Right renal pelvis (tissue), 4 donors: ENCODE measurements at regions not wholly inside any gene's neighbourhood (a gene's known extent, or its start where the extent isn't known, plus 50 kb on each side); places are given as distances from the start of the nearest gene placed in this dataset.
"Not testable (repeated sequence)": the region's sequence is repeated elsewhere in the genome, so short reads cannot be mapped to it uniquely, and the experiment has no call there.

Experiments
- DNase-seq, 4 donors: peaks; one replicate each; pipeline ENCODE4 v3.0.0-alpha.2; 2013; ENCODE audit warnings: low read depth in 4 of 4, low spot score in 3 of 4, missing footprints in 1 of 4

DNA sequence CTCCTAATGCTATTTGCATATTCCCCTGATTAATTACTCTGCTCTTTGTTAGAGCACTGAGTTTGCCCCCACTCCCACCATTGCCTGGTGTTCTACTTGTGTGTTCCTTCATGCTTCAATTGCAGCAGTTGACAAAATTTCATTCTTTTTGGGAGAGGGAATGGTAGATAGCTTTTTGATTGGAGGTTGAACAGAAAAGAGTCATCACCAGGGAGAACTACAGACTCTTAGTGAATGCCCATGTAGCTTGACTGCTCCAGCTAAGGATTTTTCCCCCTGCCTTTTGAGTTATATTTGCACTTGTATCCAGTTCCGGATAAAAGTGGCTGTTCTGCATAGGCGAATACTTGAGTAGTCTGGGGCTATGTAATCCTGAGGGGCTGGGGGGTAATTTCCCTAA lies 183.9 kb downstream of the ETNK1 start:
- no peak for DNase-seq

DNA sequence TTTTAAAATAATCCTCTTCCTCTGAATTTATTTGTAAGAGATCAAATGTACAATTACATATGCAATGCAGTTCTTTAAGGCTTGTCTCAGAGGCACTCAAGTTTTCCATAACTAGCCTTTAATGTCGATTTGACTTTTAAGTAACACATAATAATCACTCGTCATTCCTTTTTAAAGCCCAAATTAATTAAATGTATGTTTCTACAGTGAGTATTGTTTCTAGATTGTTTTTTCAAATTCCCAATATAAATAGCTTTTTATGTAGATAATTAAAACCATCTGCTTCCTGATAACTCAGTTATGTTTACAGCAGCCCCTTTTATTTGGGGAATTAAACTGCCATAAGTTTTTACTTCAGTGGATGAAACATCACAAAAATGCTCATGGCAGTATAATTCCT lies 185.1 kb downstream of the ETNK1 start:
- DNase-seq = peak in 1 of 4 donors; percentile 12

DNA sequence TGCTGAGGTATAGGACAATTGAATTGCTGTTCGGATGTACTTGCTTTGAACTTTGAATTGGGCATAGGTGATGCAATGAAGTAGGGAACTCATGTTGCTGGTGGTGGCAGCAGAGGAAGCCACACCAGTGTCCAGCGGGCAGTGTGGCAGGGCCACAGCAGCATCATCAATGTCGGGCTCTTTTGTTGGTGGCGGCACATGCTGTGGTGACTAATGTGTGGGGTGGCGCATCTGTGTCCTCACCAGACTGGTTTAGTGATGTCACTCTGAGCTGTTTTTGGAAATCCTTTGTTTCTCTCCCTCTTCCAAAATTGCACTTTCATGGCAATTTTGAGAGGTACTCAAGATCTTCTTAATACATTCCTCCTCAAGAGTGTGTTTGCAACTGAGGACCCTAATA lies 187.6 kb downstream of the ETNK1 start:
- DNase-seq = no peak

DNA sequence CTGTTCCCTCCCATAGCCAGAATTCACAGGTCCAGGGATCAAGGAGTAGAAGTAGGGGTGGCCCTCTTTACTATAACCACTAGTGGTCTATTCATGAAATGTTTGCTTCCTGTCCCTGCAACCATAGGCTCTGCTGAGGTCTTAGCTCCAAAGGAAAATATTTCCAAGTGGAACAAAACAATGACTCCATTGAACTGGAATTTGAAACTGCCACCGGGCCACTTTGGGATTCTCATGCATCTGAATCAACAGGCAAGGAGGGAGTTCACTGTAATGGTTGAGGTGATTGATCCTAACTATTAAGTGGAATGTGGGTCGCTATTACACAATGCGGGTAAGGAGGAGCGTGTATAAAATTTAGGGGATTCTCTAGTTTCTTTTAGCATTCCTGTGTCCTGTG lies 197.0 kb downstream of the ETNK1 start:
- DNase-seq = no peak

DNA sequence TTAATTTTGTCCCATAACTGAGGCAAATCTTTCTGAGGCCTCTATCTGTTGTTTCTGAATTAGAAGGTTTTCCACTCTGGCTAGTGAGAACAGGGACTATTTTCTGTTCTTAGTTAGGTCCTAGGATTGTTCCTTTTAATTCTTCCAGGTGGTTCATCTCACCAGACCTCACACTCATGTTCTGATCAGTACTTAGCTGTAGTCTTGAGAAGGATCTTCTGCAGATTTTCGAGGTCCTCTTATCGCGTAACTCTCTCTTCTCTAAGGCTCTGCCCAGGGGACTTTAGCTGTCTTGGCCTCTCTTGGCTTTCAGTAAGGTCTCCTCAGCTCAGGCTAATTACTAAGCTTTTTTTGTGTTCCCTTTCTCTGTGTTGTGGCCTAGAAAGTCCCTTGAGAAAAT lies 201.1 kb downstream of the ETNK1 start:
- no peak for DNase-seq

DNA sequence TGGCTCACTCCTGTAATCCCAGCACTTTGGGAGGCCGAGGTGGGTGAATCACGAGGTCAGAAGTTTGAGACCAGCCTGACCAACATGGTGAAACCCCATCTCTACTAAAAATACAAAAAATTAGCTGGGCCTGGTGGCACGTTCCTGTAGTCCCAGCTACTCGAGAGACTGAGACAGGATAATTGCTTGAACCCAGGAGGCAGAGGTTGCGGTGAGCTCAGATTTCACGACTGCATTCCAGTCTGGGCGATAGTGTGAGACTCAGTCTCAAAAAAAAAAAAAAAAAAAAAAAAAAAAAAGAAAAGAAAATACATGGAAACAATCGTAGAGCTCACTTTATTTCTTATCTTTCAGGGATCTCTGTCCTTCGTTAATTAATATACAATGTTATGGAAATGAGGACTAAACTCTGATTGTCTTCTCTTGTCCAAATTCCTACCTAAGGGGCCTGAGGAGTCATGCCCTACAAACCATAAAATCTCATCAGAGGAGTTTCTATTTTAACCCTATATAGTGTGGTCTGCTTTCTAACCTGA lies 201.5 kb downstream of the ETNK1 start:
- not testable (repeated sequence) for DNase-seq

DNA sequence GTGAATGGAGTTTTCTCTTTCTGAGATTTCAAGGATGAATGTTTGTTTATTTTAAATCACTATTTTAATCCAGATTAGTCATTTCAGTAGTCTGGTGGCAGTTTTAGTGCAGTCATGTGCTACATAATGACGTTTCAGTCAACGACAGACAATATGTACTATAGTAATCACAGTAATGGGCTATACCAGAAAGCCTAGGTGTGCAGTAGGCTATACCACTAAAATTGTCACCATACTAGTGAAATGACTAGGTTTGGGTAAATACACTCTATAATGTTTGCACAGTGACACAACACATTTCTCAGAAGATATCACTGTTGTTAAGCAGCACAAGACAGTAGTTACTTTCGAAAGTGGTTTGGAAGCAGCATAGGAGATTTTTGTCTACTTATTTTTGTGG lies 203.1 kb downstream of the ETNK1 start:
- no peak for DNase-seq

DNA sequence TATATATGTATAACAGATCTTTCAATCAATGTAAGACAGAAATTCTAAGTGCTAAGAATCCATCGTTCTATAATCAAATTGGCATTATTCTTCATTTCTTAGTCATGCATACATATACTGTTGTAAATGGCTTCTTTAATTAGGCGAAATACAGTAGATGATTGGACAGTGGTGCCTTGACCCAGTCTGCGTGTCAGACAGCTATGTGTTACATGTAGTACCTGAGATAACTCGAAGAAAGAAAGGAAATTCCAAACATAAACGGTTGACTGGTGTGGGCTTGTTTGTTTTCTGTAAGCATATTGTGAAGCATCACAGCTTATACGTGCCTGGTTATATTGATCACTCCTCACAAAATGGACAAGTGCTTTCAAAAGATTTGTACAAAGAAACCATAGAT lies 210.5 kb downstream of the ETNK1 start:
- no peak for DNase-seq

DNA sequence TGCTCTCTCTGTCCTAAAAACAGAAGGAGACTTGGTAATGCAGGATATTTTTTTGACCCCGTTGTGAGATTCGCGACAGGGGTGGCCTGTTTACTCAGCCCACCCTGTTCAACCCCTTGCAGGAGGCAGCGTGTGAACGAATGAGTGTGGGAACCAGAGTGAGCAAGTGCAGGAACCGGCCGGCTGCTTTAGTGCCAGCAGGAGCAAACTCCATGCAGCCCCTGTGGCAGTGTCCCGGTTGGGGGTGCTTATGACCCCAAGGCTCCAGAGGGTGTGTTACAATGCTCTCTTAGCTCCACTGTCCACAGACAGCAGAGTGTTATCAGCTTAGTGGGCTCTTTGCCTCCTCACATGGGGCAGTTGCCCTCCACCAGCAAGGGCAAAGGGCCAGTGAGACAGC lies 225.2 kb downstream of the ETNK1 start:
- DNase-seq = no peak

DNA sequence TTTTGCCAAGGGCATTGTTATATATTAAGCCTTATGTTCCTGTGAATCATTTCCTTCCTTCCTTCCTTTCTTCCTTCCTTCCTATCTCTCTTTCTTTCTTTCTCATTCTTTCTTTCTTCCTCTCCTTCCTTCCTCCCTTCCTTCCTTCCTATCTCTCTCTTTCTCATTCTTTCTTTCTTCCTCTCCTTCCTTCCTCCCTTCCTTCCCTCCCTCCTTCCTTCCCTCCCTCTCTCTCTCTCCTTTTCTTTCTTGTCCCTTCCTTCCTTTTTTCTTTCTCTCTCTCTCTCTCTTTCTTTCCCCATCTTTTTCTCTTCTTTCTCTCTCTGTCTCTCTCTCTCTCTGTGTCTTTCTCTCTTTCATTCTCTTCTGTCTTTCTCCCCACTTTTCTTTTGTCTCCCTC lies 226.6 kb downstream of the ETNK1 start:
- no peak for DNase-seq

DNA sequence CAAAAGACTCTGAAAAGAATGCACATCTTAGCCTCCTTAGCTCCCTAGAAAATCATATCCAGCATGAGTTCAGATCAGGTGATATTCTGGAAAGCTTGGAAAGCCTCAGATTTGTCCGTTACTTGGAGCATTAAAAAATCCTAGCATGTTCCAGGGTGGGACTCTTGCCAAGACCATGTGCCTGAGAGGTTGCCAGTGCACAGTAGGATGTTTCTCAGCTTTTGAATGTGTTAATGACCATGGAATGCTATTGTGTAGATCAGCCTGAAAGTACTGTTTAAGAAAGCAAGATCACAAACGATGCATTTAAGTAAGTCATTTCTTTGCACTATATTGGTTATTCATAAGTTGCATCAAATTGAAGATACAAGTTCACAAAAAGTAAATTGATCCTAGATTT lies 230.5 kb downstream of the ETNK1 start:
- DNase-seq = no peak

DNA sequence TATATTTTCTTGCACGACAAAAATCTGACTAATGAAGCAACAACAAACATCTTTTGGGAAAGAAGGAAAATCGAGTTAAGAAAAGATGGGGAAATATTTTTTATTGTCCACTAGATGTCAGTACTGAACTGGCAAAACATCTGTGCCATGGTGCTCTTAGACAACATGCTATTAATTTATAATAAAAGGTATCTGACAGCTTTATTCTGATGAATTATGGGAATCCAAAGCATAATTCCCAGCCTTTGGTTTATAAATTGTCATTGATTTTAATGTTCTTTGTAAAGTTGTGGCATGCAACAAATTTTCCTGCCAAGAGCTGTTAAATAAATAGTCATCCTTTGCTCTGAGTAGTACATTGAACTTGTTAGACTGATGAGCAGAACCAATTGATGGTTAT lies 231.2 kb downstream of the ETNK1 start:
- peak in 3 of 4 donors; percentile 4 to 20 (median 8) for DNase-seq

DNA sequence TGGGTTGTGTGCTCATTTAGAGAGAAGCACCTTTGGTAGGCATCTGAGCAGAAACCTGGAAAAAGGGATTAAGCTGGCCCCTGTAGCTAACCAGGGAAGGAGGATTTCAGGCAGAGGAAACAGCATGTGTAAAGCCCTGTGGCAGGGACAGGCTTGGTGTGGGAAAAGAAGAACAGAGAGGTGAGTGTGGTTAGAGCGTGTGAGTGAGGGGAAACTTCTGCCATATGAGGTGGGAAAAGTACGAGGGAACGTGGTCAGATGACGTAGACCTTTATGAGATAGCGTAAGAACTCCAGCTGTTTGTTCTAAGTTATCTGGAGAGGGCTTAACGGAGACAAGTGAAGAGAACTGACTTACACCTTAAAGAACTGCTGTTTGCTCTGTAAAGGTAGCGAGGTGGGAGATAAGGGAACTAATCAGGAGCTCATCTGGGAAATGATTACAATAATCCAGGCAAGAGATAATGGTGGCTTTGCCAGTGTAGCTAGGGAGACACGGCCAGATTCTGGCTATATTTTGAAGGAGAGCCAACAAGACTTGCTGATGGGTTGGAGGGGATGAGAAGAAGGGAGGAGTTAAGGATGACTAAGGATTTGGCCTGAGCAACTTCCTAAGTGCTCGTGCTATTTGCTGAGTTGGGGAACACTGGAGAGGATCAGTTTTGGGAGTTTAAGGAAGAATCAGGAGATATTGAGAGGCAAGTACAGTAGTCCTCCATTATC lies 234.0 kb downstream of the ETNK1 start:
- no peak for DNase-seq

DNA sequence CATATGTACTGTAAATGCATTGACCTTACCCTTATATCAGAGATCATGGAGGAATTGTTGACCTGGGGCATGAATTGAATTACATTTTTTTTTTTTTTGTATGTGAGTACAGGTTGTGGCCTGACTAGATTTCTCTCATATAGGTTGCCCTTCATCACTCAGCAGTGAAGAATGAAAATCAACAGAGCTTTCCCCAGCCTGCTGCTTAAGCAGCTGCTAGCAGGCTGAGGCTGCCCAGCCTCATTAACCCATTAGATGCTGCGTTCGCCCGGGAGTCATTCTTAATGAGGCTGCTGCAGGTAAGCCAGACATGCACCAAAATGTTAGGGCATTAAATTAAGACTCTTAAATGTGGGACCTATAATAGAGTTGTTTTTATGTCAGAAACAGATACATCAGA lies 236.0 kb downstream of the ETNK1 start:
- DNase-seq = no peak

DNA sequence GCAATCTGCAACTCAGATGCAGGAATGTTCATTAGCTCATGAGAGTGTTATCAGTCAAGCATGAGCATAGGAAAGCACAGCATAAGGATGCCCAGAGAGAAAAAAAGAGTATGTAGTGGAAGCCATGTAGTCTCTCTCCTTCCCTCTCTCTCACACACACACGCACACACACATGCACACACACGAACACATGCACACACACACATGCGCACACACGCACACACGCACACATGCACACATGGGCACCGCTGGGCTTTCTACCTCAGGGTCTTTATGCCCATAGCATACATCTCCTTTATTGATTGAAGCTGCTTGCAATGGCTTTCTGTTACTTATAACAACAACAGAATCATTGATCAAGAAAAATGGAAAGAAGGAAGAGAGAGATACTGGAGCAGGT lies 240.9 kb downstream of the ETNK1 start:
- no peak for DNase-seq

DNA sequence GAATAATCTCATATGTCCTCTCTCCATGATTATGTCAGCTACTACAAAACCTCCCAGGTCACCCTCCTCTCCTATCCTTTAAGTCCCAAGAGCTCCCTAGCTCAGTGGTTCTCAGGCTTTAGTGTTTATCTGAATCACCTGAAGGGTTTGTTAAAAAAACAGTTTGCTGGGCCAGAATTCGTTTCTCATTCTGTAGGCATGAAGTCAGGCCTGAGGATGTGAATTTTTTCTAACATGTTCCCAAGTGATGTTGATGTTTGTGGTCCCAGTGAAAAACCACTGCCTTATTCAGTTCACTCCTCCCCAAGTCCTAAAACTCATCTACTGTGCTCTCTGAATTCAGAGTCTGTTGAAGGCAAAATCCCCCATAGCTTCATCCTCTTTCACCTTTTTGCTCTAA lies 241.4 kb downstream of the ETNK1 start:
- DNase-seq = no peak

DNA sequence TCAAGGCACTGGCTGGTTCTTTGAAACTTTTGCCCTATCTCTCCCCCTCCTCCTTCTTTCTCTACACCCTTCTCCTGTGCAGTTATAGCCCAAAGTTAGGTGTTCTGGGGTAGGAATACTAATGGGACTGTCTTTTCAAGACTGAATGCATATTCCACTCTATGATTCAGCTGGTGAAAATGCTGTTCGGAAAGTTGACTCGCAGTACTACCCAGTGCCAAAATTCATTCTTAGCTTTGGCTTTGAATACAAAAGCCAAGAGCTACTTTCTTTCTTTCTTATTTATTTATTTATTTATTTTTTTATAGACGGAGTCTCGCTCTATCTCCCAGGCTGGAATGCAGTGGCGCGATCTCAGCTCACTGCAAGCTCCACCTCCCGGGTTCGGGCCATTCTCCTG lies 249.2 kb downstream of the ETNK1 start:
- no peak for DNase-seq

DNA sequence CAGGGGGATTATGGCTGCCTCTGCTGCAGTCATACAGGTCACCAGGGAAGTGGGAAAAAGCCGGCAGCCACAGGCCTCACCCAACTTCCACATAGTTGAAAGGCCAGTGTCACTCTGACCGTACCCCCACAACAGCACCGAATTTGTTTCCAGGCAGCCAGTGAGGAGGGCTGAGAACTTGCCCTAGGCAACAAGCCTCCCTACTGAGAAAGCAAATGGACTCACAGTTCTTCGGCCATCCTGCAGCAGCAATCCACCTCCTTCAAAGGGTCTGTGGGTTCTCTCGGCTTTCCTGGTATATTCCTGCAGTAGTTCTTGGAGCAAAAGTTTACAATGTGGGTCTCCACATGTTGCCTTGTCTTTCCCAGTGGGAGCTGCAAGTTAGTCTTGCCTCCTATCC lies 251.3 kb downstream of the ETNK1 start:
- no peak for DNase-seq

DNA sequence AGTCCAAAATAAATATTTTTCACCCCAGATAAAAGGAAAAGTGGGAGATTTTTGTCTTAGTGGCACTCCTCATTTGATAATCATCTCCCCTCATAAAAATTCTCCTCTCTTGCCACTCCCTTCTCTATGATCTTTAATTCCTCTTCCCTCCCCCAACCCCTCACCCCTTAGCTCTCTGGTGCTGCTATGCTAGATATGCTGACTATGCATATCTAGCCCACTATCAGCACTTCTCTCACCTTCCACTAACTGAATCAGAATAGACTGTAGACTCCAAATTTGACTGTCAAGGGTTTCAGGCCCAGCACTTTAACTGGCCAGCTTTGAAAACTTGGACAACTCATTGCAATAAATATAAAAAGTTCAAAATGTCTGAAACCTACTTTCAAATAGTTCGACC lies 254.2 kb downstream of the ETNK1 start:
- no peak for DNase-seq

DNA sequence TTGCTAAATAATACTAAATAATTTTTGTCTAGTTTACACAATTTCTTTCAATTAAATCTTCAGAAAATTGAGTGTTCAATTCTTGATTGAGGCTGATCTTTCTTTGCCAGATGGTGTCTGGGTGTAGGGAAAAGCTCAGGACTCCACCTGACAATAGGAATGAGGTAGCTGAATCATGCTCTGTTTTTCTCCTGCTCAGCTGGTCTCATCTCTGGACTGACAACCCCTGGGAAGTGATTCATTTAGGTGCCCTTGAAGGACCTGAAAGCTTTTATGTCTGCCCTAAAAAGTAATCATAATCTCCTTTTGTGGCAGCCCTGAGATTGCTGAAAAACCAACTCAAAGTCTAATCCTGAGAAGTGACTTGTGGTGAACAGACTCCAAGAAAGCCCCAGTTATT lies 255.4 kb downstream of the ETNK1 start:
- no peak for DNase-seq

DNA sequence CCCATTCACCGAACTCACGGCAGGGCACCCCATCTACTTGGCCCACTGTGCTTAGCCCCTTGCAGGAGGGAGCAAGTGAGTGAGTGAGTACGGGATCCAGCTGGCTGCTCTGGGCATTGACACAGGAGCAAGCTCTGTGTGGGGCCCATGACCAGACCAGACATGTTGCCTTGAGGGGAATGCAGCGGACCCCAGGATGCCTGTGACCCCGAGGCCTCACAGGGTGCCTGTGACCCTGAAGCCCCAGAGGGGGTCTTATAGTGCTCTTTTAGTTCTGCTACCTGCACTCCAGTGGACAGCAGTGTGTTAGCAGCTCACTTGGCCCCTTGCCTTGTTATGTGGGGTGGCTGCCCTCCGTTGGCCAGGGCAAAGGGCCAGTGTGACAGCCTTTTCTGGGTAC lies 255.8 kb downstream of the ETNK1 start:
- no peak for DNase-seq

DNA sequence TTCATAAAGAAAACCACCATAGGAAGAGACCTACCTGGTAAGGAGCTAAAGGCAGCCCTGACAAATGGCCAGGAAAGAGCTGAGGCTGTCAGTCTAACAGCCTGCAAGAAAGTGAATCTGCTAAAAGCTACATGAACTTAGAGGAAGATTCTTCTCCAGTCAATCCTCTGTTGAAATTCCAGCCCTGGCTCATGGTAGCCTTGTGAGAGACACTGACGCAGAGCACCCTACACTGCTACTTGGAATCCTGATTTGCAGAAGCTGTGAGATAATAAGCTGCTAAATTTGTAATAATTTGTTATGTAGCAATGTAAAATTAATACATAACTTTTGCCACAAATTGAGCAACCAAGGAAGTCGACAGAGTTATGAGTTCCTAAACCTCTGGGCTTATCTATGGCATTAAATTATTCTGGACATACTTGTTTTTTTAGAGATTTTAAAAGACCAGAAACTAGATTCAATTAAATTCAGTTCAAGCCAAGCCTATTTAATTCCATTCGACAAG lies 257.0 kb downstream of the ETNK1 start:
- DNase-seq = no peak

DNA sequence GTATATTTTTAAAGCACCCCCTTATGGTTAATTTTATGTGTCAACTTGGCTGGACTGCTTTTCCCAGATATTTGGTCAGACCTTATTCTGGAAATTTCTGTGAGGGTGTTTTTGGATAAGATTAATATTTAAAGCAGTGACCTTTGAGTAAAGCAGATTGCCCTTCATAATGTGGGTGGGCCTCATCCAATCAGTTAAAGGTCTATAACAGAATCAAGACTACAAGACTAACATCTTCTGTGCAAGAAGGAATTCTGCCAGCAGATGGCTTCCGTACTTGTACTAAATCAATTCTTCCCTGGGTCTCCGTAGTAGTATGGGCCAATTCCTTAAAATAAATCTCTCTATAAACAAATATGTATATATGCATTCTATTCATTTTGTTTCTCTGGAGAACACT lies 257.6 kb downstream of the ETNK1 start:
- no peak for DNase-seq
